Cardiac fibroblast (primary cell): ENCODE measurements at regions not wholly inside any gene's neighbourhood (a gene's known extent, or its start where the extent isn't known, plus 50 kb on each side); places are given as distances from the start of the nearest gene placed in this dataset.

ENCODE experiments used
- DNase-seq, 2 donors: peaks; one replicate each; pipeline versions ENCODE4 v3.0.0 to v3.0.0-alpha.2; 2010; ENCODE audit warnings: low read depth in 2 of 2
- H3K4me3 ChIP-seq, 2 donors: replicated peaks in 1 of 2; 1 replicate in 1 of 2; 2 replicates in 1 of 2; pipeline ENCODE4 v1.5.1; 2011; ENCODE audit warnings: low read depth in 2 of 2, low read length in 2 of 2, mild to moderate bottlenecking in 2 of 2, moderate library complexity in 1 of 2
- TF ChIP-seq, protein P1 (sequence below): IDR thresholded peaks from one replicate; pipeline ENCODE4 v1.5.1; 2011; ENCODE audit warnings: low read depth, mild to moderate bottlenecking, low read length, inconsistent platforms

DNA sequence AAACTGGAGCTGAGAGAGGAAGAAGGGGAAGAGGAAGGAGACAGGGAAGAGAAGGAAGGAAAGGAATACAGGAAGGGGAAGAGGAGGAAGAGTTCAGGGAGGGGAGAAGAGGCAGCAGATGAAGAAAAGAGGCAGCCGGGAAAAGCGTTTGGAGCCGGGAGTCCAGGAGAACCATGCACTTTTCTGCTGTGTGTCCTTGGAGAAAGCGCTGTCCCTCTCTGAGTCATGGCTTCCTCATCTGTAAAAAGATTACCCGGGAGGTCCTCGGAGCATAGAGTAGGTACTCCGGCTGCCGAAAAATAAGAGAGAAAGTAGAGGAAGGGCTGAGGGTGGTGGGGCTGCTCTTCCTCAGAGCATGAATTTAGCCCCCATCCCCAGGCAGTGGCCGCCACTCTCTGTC lies 226.9 kb downstream of the MN1 start:
- TF ChIP-seq, protein P1, sequence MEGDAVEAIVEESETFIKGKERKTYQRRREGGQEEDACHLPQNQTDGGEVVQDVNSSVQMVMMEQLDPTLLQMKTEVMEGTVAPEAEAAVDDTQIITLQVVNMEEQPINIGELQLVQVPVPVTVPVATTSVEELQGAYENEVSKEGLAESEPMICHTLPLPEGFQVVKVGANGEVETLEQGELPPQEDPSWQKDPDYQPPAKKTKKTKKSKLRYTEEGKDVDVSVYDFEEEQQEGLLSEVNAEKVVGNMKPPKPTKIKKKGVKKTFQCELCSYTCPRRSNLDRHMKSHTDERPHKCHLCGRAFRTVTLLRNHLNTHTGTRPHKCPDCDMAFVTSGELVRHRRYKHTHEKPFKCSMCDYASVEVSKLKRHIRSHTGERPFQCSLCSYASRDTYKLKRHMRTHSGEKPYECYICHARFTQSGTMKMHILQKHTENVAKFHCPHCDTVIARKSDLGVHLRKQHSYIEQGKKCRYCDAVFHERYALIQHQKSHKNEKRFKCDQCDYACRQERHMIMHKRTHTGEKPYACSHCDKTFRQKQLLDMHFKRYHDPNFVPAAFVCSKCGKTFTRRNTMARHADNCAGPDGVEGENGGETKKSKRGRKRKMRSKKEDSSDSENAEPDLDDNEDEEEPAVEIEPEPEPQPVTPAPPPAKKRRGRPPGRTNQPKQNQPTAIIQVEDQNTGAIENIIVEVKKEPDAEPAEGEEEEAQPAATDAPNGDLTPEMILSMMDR, result no peak
- DNase-seq, result no peak
- no peak overlapping the region for H3K4me3 ChIP-seq

DNA sequence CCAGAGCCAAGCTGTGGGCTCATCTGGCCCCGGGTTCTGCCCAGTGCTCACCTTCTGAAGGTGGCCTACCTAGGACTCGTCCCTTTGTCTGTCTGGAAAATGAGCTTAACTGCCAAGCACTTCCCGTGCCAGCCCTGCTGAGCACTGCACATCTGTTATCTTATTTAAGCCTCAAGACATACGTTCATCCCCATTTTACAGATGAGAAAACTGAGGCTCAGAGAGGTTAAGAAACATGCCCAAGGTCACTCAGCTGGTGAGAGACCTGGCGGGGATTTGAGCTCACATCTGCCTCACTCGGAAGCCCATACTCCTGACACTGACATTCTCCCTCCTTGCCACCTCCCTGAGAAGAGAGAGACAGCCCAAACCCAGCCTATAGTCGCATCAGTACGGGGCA lies 226.2 kb downstream of the MN1 start:
- no peak overlapping the region for H3K4me3 ChIP-seq
- TF ChIP-seq, protein P1, result no peak
- no peak for DNase-seq

DNA sequence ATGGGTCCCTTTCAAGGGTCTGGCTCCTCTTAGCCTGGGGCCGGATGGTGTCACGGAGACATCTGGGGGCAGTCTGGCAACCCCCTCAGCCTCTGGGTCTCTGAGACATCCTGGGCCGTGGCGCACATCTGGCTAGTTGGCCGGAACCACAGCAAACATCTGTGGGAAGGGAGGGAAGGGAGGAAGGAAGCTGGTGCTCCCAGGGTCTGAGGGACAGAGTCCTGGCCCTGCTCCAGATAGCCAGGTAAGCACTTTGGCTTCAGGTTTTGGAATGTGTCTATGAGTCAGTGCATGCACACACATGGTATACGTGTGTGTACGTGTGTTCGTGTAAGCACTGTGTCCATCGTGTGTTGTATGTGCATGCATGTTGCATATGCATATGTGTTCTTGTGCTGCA lies 225.1 kb downstream of the MN1 start:
- DNase-seq, result peak in 1 of 2 donors; percentile 15
- TF ChIP-seq, protein P1, result no peak
- no peak overlapping the region for H3K4me3 ChIP-seq

DNA sequence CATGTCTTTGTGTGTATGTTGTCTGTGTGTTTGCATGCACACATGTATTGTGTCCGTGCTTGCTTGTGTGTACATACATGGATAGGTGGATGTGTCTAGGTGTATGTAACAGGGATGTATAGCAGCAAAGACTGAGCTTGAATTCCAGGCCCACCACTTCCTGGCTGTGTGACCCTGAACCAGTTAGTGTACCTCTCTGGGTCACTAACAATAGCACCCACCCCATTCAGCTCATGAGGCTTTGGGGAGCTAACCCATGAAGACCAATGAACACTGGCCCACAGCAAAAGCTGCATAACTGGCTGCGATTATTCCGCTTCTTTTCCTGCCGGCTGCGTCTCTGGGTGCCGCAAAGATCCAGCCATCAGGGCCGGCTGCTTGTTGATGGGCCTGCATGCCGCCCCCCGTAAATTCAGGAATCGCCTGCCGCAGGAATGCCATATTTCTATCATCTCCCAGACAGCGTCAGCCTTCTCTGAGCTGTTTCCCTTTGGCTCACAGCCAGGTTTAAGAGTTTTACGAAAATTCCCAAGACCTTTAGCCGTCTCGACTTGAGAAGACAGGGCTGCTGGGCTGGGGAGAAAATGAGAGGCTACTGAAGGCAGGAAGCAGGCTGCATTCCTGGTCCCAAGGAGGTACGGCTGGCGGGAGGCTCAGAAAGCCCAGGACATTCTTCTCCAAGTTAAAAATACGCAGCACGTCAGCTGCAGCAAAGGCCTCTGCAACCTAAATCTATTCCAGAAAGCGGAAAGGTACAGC lies 224.6 kb downstream of the MN1 start:
- H3K4me3 ChIP-seq, result no peak overlapping the region
- TF ChIP-seq, protein P1, result no peak
- DNase-seq, result peak; percentile 85 to 96

DNA sequence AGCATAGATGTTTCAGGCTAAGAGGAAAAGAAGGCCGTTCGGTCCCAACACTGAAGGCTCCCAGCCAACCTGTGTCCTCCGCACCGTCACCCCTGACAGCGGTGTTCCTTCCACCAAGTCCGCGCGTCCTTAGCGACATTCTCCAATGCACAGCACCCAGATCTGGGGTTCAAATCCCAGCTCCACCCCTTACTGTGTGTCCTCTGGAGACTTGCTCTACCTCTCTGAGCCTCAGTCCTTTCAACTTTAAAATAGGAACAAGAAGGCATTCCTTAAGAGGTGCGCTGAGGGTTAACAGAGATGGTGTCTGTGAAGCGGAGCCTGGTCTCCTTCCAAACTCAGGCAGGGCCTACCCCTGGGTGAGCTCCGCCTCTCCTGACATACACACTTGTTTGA lies 224.0 kb downstream of the MN1 start:
- H3K4me3 ChIP-seq, result no peak overlapping the region
- TF ChIP-seq, protein P1, result no peak
- no peak for DNase-seq

DNA sequence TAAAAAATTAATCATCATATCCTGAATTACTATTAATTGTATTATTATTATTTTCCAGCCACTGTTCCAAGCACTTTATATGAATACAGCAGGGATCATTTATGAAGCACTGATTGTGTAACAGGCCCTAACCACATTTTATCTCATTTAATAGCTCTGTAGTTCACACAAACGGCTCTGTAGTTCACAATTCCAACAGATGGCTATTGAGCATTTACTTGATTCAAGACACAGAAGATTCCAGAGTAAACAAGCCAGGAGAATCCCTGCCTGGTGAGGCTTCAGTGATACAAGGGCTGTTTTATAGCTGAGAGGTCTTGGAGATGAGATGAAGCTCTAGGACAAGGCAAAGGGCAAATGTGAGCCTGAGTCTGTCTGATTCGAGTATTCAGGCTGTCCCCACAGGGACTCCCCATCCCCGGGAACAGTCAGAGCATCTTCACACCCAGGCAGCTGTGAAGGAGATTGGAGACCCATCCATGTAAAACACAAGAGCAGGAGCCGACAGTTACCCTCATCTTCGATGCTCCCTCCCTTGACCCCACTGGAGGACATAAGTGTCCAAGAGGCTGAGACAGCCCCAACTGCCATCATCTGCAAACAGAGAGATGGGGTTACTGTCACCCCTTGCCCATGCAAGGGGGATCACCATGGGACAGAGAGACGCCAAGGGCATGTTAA lies 222.5 kb downstream of the MN1 start:
- DNase-seq, result peak; percentile 19 to 77
- TF ChIP-seq, protein P1, result no peak
- no peak overlapping the region for H3K4me3 ChIP-seq
